HT1080 (cell line): ENCODE measurements at regions not wholly inside any gene's neighbourhood (a gene's known extent, or its start where the extent isn't known, plus 50 kb on each side); places are given as distances from the start of the nearest gene placed in this dataset.

Source experiments
- DNase-seq: peaks from one replicate; pipeline ENCODE4 v3.0.0-alpha.2; 2015; ENCODE audit warnings: low read depth

GRCh38 chr12:30828686-30829085 is 73.9 kb upstream of the CAPRIN2 start:
- peak; percentile 9 for DNase-seq

- no peak for DNase-seq
Measured at GRCh38 chr12:30827101-30828066, 72.6 kb upstream of the CAPRIN2 start.

GRCh38 chr12:30826276-30826675 is 71.5 kb upstream of the CAPRIN2 start:
- DNase-seq, result no peak

GRCh38 chr12:30825341-30825740 is 70.6 kb upstream of the CAPRIN2 start:
- DNase-seq, result no peak

GRCh38 chr12:30824311-30824710 is 69.6 kb upstream of the CAPRIN2 start:
- DNase-seq, result no peak

GRCh38 chr12:30823764-30824163 is 69.0 kb upstream of the CAPRIN2 start:
- DNase-seq, result no peak

GRCh38 chr12:30823156-30823699 is 68.5 kb upstream of the CAPRIN2 start:
- no peak for DNase-seq

GRCh38 chr12:30822385-30823155 is 67.8 kb upstream of the CAPRIN2 start:
- DNase-seq, result peak; percentile 19

- no peak for DNase-seq
Measured at GRCh38 chr12:30820406-30820946, 65.7 kb upstream of the CAPRIN2 start.

- DNase-seq, result no peak
Measured at GRCh38 chr12:30818562-30818961, 63.8 kb upstream of the CAPRIN2 start.

- DNase-seq, result no peak
Measured at GRCh38 chr12:30816742-30817465, 62.2 kb upstream of the CAPRIN2 start.

- DNase-seq, result no peak
Measured at GRCh38 chr12:30814295-30814655, 59.5 kb upstream of the CAPRIN2 start.

GRCh38 chr12:30813525-30814294 is 59.0 kb upstream of the CAPRIN2 start:
- DNase-seq, result no peak

GRCh38 chr12:30811966-30812365 is 57.2 kb upstream of the CAPRIN2 start:
- DNase-seq, result no peak

- DNase-seq, result no peak
Measured at GRCh38 chr12:30810918-30811317, 56.2 kb upstream of the CAPRIN2 start.

GRCh38 chr12:30807695-30808034 is 52.9 kb upstream of the CAPRIN2 start:
- DNase-seq, result no peak

GRCh38 chr12:30806989-30807694 is 52.4 kb upstream of the CAPRIN2 start:
- peak; percentile 55 for DNase-seq

GRCh38 chr12:30805959-30806358 is 51.2 kb upstream of the CAPRIN2 start:
- DNase-seq, result no peak
